GM21526 (cell line): ENCODE measurements at regions not wholly inside any gene's neighbourhood (a gene's known extent, or its start where the extent isn't known, plus 50 kb on each side); places are given as distances from the start of the nearest gene placed in this dataset.

Experiments used
- ATAC-seq: cut with Tn5 transposase; IDR thresholded peaks from one replicate; pipeline ENCODE4 v1.9.1; 2021; ENCODE audit warnings: moderate library complexity; ENCODE audit not compliant: unreplicated experiment, low FRiP score

DNA sequence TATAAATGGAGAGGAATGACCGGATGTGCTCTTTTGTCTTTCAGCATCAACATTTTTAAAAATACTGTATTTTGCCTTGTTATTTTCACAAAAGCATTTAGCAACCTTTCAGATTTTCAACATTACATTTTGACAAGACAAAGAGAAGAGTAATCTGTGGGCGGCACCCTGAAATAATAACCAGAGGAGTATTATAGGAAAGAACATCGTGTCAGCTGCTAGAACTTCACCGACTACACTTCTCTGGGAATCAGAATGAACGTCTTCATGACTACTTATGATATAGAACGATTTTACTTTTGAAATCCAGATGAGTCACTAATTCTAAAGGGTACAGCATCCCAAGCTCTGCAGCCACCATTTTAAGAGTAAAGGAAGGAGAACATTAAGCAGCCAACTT is 531.5 kb upstream of the FRG1 start:
- ATAC-seq = no peak

DNA sequence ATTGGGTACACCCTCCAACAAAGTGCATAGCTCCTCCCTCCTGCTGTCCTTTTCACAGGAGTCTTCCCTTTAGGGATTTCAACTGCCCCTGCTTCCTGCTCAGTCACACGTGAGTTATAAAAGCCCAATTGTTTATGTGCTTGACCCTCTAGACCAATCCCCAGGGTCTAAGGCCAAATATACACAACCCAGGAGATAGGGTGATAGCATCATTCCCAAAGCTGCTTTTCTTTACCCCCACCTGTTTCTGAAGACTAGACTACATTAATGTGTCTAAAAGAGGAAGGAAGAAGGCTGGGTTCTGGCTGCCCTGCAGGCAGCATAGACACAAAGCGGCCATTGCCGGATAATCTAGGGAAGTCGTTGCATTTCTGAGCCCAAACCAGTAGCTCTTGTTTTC is 526.7 kb upstream of the FRG1 start:
- no peak for ATAC-seq

DNA sequence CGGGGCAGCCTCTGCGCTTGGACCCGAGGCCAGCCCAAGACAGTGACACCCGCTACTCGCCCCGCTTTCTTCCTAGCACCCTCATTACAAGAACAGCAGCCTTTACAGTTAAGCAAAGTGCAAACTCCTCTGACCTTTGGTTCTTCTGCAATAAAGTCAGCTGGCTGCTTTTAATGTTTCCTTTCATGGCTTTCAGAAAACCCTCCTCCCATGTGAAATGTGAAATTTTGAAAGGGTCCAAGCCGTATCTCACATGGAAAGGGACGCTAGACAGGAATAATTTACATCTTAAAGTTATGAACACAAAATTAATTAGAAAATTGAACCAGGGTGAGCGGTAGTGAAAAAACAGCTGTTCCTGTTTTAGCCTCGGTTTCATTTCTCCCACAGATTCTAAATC is 520.1 kb upstream of the FRG1 start:
- no peak for ATAC-seq

DNA sequence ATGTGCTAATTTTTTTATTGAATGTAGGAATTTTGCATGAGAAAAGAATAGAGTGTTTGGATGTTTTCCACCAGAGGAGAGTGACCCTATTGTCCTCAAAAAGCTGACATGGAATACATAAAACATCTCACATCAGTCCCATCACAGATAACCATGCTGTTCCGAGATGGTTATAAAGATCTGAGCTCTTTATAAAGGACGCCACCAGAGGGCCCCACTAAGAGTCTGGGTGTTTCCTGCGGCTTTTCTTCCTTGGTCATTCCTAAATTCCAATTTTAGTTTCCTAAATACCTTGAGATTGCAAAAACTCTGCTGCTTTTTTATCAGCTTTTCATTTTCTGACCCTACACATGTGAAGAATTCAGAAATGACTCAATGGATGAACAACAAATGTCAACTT is 504.5 kb upstream of the FRG1 start:
- no peak for ATAC-seq

DNA sequence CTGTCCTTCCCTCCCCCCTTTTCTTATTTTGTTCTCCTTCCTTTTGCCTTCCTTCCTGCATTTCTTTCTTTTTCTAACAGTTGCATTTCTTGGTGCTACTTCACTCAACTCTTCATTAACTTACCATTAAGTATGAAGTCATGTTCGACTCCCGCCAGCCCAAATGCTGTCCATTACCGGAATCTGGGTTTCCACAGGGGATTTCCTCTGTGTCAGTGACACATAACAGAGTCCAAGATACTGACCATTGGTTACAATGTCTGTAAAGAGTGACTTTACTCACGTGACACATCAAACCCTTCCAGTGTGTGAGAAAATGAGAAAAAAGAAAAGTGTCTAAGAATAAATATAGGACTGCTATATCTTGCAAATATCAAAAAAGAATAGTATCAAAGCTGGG is 500.0 kb upstream of the FRG1 start:
- ATAC-seq = no peak

DNA sequence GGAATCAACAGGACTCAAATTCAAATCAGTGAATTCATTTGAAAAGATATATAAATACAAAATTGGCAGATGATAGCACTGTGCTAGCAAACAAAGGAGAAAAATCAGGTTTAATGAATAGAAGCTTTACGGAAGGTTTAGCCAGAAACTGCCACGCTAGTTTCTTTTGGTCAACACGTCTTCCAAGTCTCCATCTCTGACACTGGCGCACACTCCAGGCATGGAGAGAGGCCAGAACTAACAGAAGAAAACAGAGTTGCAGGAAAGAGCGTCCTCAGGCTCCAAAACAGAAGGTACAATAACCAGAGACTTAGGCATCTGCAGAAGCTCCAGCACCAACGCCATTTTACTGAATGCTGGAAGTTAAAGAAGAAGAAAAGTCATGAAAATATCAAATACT is 497.3 kb upstream of the FRG1 start:
- ATAC-seq = no peak

DNA sequence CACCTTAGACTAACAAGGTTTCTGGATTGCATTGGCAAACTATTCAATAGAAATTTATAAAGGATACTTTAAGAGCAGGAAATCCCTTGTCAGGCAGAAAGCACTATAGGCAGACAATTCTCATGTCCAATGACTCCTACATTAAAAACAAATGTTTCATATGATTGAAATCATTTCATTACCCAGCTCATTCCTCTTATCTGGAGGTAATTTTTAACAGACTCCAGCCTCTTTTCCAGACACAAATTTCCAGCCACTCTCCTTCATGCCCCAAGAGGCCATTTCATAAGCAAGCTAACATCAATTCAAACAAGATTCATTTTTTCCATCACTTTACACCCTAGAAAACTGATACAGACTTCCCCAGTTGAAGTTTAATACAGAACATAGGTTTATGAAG is 495.1 kb upstream of the FRG1 start:
- ATAC-seq = no peak

DNA sequence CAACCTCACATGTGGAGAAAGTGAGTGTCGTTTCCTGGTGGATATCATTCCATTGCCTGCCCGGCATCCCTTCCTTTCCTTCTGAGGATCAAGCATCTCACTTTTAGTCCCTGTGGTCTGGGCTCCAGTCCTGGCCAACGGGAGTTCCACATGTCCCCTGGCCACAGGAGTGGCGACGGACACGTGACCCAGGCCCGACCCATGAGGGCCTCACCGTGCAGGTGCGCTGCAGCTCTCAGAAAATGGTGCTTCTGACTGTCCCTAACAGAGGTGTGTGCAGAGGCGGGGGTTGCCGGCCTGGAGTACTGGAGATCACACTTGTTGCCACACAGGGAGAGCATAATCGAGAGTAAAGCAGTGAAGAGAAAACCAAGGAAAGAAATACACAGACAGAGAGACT is 476.9 kb upstream of the FRG1 start:
- ATAC-seq = no peak

DNA sequence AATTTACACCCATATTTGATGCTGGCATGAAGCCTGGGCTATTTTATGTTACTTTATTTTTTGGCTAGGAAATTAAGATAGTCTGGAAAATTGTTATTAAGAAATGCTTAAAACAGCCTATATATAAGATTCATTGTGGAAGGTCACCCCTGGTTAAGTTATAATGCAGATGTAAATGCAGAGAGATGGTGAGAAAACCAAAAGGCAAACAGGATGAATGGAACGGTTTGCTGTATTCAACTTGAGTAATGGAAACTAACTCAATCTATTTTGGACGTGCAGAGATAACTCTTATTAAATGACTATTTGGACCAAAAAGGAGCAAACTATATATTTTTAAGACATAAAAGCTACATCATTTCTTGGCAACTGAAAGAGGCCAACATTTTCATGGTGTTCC is 446.3 kb upstream of the FRG1 start:
- ATAC-seq = no peak

DNA sequence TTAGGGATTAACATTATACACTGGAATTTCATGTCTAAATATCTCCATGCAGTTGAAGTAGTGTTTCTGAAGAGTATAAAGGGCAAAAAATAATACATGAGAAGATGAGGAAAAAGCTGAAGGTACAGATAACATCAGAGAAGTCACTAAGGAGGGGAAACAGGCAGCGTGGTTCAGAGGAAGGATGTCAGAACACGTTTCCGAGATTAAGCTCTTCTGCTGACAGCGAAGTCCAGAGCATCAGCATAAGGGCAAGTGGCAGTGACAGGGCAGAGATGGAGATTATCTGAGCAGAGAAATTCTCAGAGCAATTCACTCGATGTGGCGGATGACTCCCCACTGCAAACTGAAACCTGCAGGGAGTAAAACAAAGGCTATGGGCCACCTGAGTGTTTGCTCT is 443.2 kb upstream of the FRG1 start:
- no peak for ATAC-seq

DNA sequence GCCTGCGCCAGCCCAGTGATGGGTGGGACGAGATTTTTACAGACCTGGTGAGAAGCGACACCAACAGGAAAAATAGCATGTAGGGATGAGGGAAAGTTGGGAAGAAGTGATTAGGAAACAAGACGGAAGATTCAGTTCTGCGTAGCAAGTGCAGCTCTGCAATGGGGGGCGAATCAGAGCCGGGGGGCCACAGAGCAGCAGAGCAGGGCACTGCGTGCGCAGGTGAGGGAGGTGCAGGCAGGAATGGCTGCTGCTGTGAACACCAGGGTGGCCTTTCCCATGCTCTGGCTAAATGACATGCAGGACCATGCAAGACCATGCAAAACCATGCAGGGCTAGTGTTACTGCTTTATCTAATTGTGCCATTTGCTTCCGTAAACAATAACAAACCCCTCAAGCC is 442.7 kb upstream of the FRG1 start:
- no peak for ATAC-seq

DNA sequence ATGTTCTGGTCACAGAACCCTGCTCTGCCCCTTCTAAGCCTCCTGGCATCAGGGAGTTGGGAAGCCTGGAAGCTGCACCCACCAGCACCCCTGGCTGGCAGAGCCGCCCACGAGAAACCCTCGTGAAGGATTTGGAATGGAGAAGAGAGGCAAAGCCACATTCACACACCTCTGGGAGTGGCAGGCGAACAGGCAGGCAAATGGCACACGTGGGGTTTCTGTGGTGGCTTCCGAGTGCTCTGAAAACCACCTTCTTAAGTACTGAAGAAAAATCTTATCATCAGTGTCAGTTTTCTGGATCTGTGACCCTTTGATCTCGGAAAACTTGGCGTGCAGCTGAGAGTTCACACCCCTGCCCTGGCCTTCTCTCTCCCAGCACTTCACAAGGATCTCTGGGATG is 442.2 kb upstream of the FRG1 start:
- ATAC-seq = no peak

DNA sequence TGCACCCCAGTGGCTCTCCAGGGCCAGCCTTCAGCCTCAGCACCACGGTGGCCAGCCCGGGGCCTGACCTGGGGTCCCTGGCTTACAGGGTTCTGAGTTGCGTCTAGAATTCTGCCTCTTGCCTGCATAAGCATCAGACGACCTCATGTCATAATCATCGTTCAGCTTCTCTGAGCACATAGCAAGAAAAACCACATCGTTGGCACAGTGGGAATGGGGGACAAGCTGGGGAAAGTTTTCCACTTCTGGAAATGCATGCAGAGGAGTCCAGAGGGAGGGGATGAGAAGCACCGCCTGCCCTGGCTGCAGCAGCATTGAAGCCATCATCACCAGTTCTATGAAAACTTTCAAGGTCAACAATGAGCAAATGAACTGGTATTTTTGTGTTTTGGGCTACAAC is 441.0 kb upstream of the FRG1 start:
- no peak for ATAC-seq

DNA sequence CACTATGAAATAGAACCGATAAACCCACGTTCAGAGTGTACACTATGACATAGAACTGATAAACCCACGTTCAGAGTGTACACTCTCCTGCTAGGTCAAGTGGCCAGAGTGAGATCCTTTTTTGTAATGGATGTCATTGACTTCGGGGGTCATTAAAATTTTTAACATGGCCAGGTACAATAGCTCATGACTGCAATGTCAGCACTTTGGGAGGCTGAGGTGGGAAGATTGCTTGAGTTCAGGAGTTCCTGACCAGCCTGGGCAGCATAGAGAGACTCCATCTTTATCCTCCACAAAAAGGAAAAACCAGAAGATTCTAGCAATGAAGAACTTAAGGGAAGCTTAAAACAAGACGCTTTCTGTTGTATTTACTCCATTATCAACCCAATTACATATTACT is 439.7 kb upstream of the FRG1 start:
- ATAC-seq = no peak

DNA sequence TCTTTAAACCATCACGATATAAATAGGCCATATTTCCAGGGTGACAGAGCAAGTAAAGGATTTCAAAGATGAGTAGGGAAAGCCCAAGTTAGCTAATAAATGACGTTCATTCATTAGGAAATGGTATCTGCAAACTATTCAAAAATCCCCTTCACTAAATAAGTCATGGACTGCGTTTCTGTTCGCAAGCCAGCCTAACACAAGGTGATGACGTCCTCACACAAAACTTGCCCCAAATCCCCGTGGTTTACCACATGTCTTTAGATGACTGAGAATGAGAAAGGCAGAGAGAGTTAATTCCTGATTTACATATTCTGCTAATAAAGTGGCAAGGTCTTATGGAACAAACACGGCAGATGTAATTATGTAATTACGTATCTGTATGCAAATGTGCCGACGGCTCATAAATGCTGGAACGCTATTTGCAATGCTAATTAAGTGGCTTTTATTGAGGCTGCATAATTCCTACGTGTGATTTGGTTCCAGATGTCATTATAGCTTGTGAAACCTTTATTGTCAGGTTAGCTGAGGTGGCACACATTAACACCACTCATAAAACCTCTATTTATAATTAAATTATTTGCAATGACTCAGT is 437.7 kb upstream of the FRG1 start:
- no peak for ATAC-seq

DNA sequence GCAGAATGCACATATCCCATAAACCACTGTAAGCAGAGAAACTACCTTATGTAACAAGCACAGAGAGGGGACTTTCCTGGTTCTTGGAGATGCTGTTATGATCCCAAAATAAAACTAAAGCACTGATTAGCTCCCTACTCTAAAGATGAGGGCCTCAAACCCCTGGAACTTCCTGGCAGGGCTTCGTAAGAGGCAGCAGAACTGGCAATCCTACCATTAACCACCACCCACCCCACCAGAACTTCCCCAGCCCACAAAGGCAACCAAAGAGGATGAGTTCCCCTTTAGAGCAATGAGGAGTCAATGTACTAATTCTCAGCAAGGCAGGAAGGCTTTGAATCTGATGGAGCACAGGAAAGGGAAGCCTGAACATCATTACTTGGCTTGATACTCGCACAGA is 436.5 kb upstream of the FRG1 start:
- ATAC-seq = no peak

DNA sequence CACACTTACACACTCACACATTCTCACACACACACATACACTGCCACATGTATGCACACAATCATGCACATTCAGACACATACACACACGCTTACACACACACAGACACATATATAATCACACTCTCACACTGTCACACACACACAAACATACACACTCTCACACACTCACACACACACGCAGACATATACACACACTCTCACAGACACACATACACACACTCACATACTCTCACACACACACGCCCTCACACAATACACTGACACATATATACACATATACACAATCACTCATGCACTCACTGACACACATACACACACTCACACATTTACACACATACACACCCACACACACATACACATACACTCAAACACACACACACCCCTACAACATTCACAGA is 435.3 kb upstream of the FRG1 start:
- no peak for ATAC-seq

DNA sequence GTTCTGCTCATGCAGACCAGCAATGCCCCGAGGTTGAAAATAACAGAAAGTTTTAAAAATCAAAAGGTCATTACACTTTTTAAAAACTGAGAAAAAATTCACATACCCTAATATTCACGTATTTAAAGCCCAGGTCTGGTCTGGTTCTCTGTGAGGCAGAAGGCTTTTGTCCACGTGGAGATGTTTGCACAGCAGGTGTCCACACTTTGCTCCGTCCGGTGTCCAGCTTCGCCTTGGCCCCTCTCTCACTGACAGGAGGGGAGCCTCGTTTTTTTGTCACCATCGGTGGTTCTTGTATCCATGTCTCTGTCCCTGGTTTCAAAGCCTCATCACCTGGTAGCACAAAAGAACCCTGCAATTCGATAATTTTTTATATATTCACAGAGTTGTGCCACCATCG is 434.6 kb upstream of the FRG1 start:
- ATAC-seq = no peak

DNA sequence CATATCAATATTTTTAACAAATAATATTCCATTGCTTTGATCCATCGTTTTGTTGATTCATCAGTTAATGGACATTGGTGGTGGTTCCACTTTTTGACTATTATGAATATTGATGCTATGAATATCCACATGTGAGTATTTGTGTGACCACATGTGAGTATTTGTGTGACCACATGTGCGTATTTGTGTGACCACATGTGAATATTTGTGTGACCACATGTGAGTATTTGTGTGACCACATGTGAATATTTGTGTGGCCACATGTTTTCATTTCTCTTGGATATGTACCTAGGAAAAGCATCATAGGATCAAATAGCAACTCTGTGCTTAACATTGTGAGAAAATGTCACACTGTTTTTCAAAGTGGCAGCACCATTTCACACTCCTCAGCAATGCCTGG is 433.6 kb upstream of the FRG1 start:
- no peak for ATAC-seq

DNA sequence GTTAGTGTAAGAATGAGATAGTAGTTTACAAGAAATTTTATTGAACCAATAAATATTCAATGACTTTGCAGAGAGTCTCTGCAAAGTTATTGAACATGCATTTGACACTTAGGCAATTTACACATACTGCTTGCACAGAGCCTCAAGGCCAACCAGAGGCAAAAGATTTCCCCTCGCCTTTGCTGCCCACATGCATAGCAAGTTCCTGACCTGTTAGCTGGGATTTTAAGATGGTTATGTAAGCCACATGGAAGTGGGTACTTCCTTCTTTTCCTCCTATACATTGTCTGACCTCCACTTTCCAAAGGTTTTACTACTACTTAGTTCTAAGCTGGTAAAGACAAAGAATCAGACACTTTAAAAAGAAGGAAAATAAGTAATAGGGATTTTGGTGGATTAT is 430.1 kb upstream of the FRG1 start:
- no peak for ATAC-seq

DNA sequence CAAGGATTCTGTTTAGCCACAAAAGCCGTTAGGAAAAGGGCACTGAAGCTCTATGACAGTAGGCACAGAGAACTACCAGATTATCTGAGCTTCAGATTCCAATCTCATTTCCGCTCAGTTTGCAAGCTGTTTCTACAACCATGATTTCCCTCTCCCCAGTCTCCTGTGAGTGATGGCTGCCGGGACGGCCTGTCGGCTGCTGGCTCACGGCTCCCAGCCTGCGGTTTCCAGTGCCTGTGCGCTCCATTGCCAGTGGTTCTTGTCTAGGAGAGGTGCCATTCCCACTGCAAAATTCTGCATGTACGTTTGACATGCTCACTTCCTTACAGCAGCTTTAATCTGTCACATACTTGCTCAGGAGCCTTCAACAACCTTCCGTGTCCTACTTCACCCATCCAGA is 429.1 kb upstream of the FRG1 start:
- no peak for ATAC-seq

DNA sequence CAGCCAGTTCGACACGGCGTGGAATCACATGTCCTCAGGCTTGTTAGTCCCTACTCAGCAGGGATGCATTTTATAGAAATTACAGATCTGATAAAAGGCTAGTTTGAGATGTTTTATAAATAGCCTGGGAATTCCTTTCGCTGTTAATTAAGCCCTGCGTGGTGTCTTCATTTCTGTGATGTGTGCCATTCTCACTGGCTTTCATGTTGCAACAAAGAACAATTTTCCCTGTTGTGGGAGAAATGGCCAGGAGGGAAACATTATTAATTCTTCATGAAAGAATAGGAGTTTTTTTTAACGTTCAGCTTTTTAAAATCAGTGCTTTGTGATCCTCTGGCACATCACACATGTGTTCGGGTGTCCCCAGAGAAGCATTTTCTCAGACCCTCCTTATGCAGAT is 427.3 kb upstream of the FRG1 start:
- no peak for ATAC-seq

DNA sequence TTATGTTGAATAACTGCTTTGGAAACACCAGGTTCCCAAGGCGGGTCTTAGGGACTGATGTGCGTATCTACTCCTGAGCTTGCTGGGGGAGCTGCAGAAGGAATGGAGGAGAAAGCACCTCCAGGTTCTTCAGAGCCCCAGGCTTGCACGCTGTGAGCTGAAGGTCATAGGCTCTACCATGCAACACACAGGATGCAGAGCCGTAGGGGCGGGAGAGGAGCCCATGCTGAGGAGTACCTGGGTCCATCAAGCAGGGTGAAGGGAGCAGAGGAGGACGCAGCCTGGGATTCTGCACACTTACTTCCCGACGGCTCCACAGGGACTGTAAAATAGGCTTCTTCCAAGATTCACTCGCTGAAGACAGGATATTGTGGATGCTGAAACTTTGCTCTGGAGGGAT is 426.5 kb upstream of the FRG1 start:
- no peak for ATAC-seq
